ENCODE measurements at regions not wholly inside any gene's neighbourhood (a gene's known extent, or its start where the extent isn't known, plus 50 kb on each side); places are given as distances from the start of the nearest gene placed in this dataset.

GRCh38 chr17:59483860-59484259 lies 81.5 kb upstream of the DHX40 start:
- no peak overlapping the region for H3K4me3 ChIP-seq (ENCODE audit: control insufficient read depth, low read depth, low read length)
- TF ChIP-seq CTCF (conservative IDR thresholded peaks at IDR 0.05; ENCODE audit: control insufficient read depth, insufficient read depth, low read depth, low read length), result no peak
- DNase-seq (ENCODE audit: low read depth), result no peak

- DNase-seq (ENCODE audit: low read depth), result no peak
- TF ChIP-seq CTCF (conservative IDR thresholded peaks at IDR 0.05; ENCODE audit: control insufficient read depth, insufficient read depth, low read depth, low read length), result no peak
- no peak overlapping the region for H3K4me3 ChIP-seq (ENCODE audit: control insufficient read depth, low read depth, low read length)
Measured at GRCh38 chr17:59485015-59485414, 80.4 kb upstream of the DHX40 start.

- DNase-seq (ENCODE audit: low read depth), result no peak
- no peak for TF ChIP-seq CTCF (conservative IDR thresholded peaks at IDR 0.05; ENCODE audit: control insufficient read depth, insufficient read depth, low read depth, low read length)
- H3K4me3 ChIP-seq (ENCODE audit: control insufficient read depth, low read depth, low read length), result no peak overlapping the region
Measured at GRCh38 chr17:59485946-59486345, 79.5 kb upstream of the DHX40 start.

DNA sequence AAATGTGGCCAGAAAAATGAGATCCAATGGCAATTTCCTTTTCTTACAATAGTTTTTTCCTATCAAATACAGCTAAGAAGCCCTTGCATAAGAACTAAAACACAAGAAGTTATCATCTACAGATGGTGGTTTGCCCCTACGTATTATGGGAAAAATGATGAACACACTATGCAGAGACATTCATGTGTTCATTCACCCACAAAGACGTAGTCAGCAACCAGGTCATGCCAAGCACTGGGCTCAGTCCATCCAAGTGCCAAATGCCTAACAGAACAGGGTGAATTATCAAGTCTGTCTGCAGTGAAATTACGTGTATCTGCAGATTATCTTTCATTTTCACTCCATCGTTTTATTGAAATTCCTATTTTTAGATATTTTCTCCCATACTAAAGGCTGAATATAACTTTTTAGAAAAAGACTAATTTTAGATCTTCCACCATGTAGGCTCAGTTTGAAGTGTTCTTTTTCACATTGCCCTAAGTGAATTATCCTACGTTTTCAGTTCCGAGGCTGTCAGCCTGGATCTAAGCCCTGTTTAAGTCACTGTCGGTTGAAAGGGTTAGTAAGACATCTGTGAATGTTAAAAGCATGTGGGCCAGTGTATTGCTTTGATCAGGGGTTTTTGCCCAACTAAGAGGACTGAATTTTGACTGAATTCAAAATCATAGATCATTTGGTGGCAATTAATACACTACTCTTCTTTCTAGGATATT lies 78.1 kb upstream of the DHX40 start:
- H3K4me3 ChIP-seq (ENCODE audit: control insufficient read depth, low read depth, low read length), result no peak overlapping the region
- no peak for TF ChIP-seq CTCF (conservative IDR thresholded peaks at IDR 0.05; ENCODE audit: control insufficient read depth, insufficient read depth, low read depth, low read length)
- peak; percentile 59 for DNase-seq (ENCODE audit: low read depth)

- H3K4me3 ChIP-seq (ENCODE audit: control insufficient read depth, low read depth, low read length), result no peak overlapping the region
- no peak for DNase-seq (ENCODE audit: low read depth)
- TF ChIP-seq CTCF (conservative IDR thresholded peaks at IDR 0.05; ENCODE audit: control insufficient read depth, insufficient read depth, low read depth, low read length), result no peak
Measured at GRCh38 chr17:59488805-59489204, 76.6 kb upstream of the DHX40 start.

DNA sequence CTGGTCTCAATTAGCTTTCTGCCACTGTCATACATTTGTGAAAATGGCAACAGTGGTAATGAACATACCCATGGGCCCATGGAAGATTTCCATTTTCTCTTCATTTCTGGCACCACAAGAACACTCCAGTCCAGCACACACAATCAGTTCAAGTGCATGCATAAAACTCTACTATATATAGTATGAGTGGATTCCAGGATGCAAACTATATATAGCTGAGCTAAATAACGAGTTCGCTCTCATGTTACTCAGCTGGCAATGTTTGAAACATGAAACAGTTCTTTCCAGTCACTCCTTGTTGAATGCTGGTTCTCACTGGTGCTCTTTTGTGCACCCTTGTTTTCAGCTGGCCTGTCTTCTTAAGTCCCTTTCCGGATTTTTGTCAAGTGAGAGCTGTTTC lies 75.2 kb upstream of the DHX40 start:
- no peak overlapping the region for H3K4me3 ChIP-seq (ENCODE audit: control insufficient read depth, low read depth, low read length)
- TF ChIP-seq CTCF (conservative IDR thresholded peaks at IDR 0.05; ENCODE audit: control insufficient read depth, insufficient read depth, low read depth, low read length), result no peak
- no peak for DNase-seq (ENCODE audit: low read depth)
